ENCODE measurements at regions not wholly inside any gene's neighbourhood (a gene's known extent, or its start where the extent isn't known, plus 50 kb on each side); places are given as distances from the start of the nearest gene placed in this dataset.

DNA sequence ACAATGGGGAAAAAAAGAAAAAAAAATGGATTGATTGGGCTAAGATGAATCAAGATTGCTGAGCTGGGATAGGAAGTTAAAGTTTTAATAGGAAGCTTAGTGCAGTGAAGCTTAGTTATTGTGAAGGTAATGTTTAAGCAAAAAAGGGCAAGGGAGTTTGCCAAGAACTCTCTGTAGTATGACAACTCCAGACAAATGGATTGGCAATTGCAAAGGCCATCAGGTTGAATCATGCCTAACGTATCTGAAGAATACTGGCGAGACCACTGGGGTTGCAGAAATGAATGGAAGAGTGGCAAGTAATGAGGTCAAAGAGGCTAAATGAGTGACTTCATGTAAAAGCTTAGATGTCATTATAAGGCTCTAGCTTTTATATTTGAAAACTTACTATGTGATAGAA is 1654.0 kb downstream of the PCDH7 start:
- Histone ChIP-seq H3K4me1 (ENCODE audit: control insufficient read depth, extremely low read depth, insufficient read depth, low read length) (no peaks in the 10 kb centered on the region), H2AFZ (ENCODE audit: low read length) (no peak overlapping the region), H3K79me2 (ENCODE audit: control insufficient read depth, insufficient read depth, low read length) (no peaks in the 10 kb centered on the region), H4K20me1 (ENCODE audit: control insufficient read depth, extremely low read depth, insufficient read depth, low read length) (no peaks in the 10 kb centered on the region), H3K4me2 (ENCODE audit: extremely low read depth, insufficient read depth, low read length) (no peak overlapping the region), H3K27ac (ENCODE audit: insufficient read depth, low read length) (no peak overlapping the region), H3K36me3 (ENCODE audit: control insufficient read depth, insufficient read depth, low read length) (no peaks in the 10 kb centered on the region), H3K9me3 (ENCODE audit: control insufficient read depth, insufficient read depth, low read depth, low read length) (no peaks in the 10 kb centered on the region), H3K9ac (ENCODE audit: insufficient read depth, low read length) (no peak overlapping the region), H3K4me3 (replicated peaks in 1 of 4; ENCODE audit: control extremely low read depth in 1 of 4, insufficient read depth in 1 of 4, low read depth in 3 of 4, low read length in 4 of 4) (no peak overlapping the region), H3K27me3 (ENCODE audit: control insufficient read depth, insufficient read depth, low read length) (no peaks in the 10 kb centered on the region)
- no peak for TF ChIP-seq EZH2 (IDR thresholded peaks at IDR 0.05; ENCODE audit: low read length, missing control alignments)
- TF ChIP-seq, protein P1, sequence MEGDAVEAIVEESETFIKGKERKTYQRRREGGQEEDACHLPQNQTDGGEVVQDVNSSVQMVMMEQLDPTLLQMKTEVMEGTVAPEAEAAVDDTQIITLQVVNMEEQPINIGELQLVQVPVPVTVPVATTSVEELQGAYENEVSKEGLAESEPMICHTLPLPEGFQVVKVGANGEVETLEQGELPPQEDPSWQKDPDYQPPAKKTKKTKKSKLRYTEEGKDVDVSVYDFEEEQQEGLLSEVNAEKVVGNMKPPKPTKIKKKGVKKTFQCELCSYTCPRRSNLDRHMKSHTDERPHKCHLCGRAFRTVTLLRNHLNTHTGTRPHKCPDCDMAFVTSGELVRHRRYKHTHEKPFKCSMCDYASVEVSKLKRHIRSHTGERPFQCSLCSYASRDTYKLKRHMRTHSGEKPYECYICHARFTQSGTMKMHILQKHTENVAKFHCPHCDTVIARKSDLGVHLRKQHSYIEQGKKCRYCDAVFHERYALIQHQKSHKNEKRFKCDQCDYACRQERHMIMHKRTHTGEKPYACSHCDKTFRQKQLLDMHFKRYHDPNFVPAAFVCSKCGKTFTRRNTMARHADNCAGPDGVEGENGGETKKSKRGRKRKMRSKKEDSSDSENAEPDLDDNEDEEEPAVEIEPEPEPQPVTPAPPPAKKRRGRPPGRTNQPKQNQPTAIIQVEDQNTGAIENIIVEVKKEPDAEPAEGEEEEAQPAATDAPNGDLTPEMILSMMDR (conservative IDR thresholded peaks at IDR 0.05 in 1 of 2, IDR thresholded peaks at IDR 0.05 in 1 of 2; ENCODE audit: low read depth in 1 of 2, low read length in 2 of 2) = no peak
- DNase-seq (ENCODE audit: low read depth in 2 of 2) = no peak

DNA sequence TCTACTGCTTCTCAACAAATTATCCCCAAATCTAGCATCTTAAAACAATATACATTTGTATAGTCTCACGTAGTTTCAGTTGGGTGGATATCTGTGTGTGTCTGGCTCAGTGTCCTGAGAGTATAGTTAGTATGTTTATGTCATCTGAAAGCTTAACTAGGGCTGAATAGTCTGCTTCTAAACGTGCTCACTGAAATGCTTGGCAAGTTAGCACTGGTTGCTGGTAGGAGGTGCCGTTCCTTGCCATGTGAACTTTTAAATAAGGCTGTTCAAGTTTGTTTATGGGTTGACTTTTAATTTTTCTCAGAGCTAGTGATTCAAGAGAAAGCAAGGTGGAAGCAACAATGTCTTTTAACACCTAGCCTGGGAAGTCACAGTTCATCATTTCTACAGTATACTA is 1673.6 kb downstream of the PCDH7 start:
- H3K27me3 ChIP-seq (ENCODE audit: control insufficient read depth, insufficient read depth, low read length) = no peaks in the 10 kb centered on the region
- no peak overlapping the region for H2AFZ ChIP-seq (ENCODE audit: low read length)
- H3K27ac ChIP-seq (ENCODE audit: insufficient read depth, low read length) = no peak overlapping the region
- no peaks in the 10 kb centered on the region for H3K4me1 ChIP-seq (ENCODE audit: control insufficient read depth, extremely low read depth, insufficient read depth, low read length)
- H3K4me2 ChIP-seq (ENCODE audit: extremely low read depth, insufficient read depth, low read length) = no peak overlapping the region
- DNase-seq (ENCODE audit: low read depth in 2 of 2) = no peak
- H3K79me2 ChIP-seq (ENCODE audit: control insufficient read depth, insufficient read depth, low read length) = no peaks in the 10 kb centered on the region
- TF ChIP-seq, protein P1 (conservative IDR thresholded peaks at IDR 0.05 in 1 of 2, IDR thresholded peaks at IDR 0.05 in 1 of 2; ENCODE audit: low read depth in 1 of 2, low read length in 2 of 2) = no peak
- TF ChIP-seq EZH2 (IDR thresholded peaks at IDR 0.05; ENCODE audit: low read length, missing control alignments) = no peak
- H3K4me3 ChIP-seq (replicated peaks in 1 of 4; ENCODE audit: control extremely low read depth in 1 of 4, insufficient read depth in 1 of 4, low read depth in 3 of 4, low read length in 4 of 4) = no peak overlapping the region
- no peaks in the 10 kb centered on the region for H4K20me1 ChIP-seq (ENCODE audit: control insufficient read depth, extremely low read depth, insufficient read depth, low read length)
- no peak overlapping the region for H3K9ac ChIP-seq (ENCODE audit: insufficient read depth, low read length)
- H3K36me3 ChIP-seq (ENCODE audit: control insufficient read depth, insufficient read depth, low read length) = no peaks in the 10 kb centered on the region
- H3K9me3 ChIP-seq (ENCODE audit: control insufficient read depth, insufficient read depth, low read depth, low read length) = no peaks in the 10 kb centered on the region

DNA sequence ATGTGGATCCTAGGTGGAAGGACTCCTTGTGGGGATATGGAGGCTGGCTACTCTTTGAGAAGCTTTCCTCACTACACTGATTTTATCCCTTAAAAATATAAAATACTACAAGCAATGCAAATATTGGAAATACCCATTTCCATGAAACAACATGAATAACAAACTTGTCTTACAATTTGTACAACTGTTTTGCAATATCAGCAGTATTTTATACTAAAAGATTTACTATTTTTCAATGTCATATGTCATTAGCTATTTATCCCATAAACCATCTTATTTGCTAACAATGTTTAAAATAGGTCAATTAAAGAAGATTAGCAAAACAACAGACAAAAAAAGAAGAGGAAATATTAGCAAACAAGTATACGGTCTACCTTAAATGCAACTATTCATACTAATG is 1674.1 kb downstream of the PCDH7 start:
- Histone ChIP-seq H4K20me1 (ENCODE audit: control insufficient read depth, extremely low read depth, insufficient read depth, low read length) (no peaks in the 10 kb centered on the region), H3K36me3 (ENCODE audit: control insufficient read depth, insufficient read depth, low read length) (no peaks in the 10 kb centered on the region), H3K27ac (ENCODE audit: insufficient read depth, low read length) (no peak overlapping the region), H3K9me3 (ENCODE audit: control insufficient read depth, insufficient read depth, low read depth, low read length) (no peaks in the 10 kb centered on the region), H3K79me2 (ENCODE audit: control insufficient read depth, insufficient read depth, low read length) (no peaks in the 10 kb centered on the region), H3K4me2 (ENCODE audit: extremely low read depth, insufficient read depth, low read length) (no peak overlapping the region), H3K4me3 (replicated peaks in 1 of 4; ENCODE audit: control extremely low read depth in 1 of 4, insufficient read depth in 1 of 4, low read depth in 3 of 4, low read length in 4 of 4) (no peak overlapping the region), H2AFZ (ENCODE audit: low read length) (no peak overlapping the region), H3K4me1 (ENCODE audit: control insufficient read depth, extremely low read depth, insufficient read depth, low read length) (no peaks in the 10 kb centered on the region), H3K27me3 (ENCODE audit: control insufficient read depth, insufficient read depth, low read length) (no peaks in the 10 kb centered on the region), H3K9ac (ENCODE audit: insufficient read depth, low read length) (no peak overlapping the region)
- TF ChIP-seq, protein P1 (conservative IDR thresholded peaks at IDR 0.05 in 1 of 2, IDR thresholded peaks at IDR 0.05 in 1 of 2; ENCODE audit: low read depth in 1 of 2, low read length in 2 of 2) = no peak
- TF ChIP-seq EZH2 (IDR thresholded peaks at IDR 0.05; ENCODE audit: low read length, missing control alignments) = no peak
- no peak for DNase-seq (ENCODE audit: low read depth in 2 of 2)

Measured in fibroblast of lung (primary cell).